HCT116 (cell line): ENCODE measurements at regions not wholly inside any gene's neighbourhood (a gene's known extent, or its start where the extent isn't known, plus 50 kb on each side); places are given as distances from the start of the nearest gene placed in this dataset.

Experiments used
- ATAC-seq: fragments of 200-7000 bp; cut with Tn5 transposase; 2 replicates; pipeline ENCODE4 v1.9.1; 2020; ENCODE audit warnings: mild to moderate bottlenecking, moderate library complexity
- BruUV-seq: library from RNA; stranded (reverse); fragments of 400-500 nt; replicated peaks from 2 replicates; lab custom pipeline; 2021; lab: Mats Ljungman, UMichigan
- CTCF ChIA-PET: fragments of 300-600 bp; sonication (Branson Sonifier 250); formaldehyde crosslinking; loops from one replicate; lab custom pipeline; 2021; ENCODE audit warnings: antibody characterized with exemption; lab: Charles Lee
- POLR2A ChIA-PET: fragments of 300-600, 350-600 bp; sonication (Branson Sonifier 250); formaldehyde crosslinking; loops from one replicate; lab custom pipeline; 2021; ENCODE audit warnings: antibody characterized with exemption; lab: Charles Lee
- RAD21 ChIA-PET, 2 experiments: fragments of 300-600 bp; sonication (Branson Sonifier 250); formaldehyde crosslinking; loops; one replicate each; lab custom pipeline; 2023; ENCODE audit warnings: low total read pairs in 2 of 2; ENCODE audit not compliant: uncharacterized antibody in 2 of 2, unreplicated experiment in 2 of 2, low non-redundant PET in 1 of 2; lab: Charles Lee
- DNase-seq: peaks from one replicate; pipeline ENCODE4 v3.0.0-alpha.2; 2010; ENCODE audit warnings: low read depth, low spot score
- H2AFZ ChIP-seq: fragments of 200-600 bp; shearing (Covaris generic), sonication (generic); 2 replicates; pipeline ENCODE4 v1.6.1; 2017; ENCODE audit warnings: low read depth, mixed run types, mixed read lengths, antibody characterized with exemption, low read length; ENCODE audit not compliant: poor library complexity, severe bottlenecking
- H3K27ac ChIP-seq: 2 replicates; pipeline ENCODE4 v1.5.1; 2012; ENCODE audit warnings: low read depth, low read length
- H3K27me3 ChIP-seq: fragments of 200-600 bp; sonication (generic); 2 replicates; pipeline ENCODE4 v1.6.1; 2016; ENCODE audit warnings: mixed run types, low read length, mixed read lengths; ENCODE audit not compliant: insufficient read depth
- H3K36me3 ChIP-seq, 2 experiments: fragments of 200-500 bp in 1 of 2; fragments of 200-600 bp in 1 of 2; sonication (Bioruptor generic) in 1 of 2; sonication (generic) in 1 of 2; 2 replicates each; pipeline versions ENCODE4 v1.5.1 to v1.6.1; 2014 to 2016; ENCODE audit warnings: low read length in 2 of 2, inconsistent platforms in 1 of 2, mixed read lengths in 1 of 2, mixed run types in 1 of 2; ENCODE audit not compliant: insufficient read depth in 2 of 2, control insufficient read depth in 1 of 2
- H3K4me1 ChIP-seq, 2 experiments: fragments of 200-600 bp in 1 of 2; sonication (generic) in 1 of 2; 2 replicates each; pipeline versions ENCODE4 v1.5.1 to v1.6.1; 2012 to 2017; ENCODE audit warnings: low read length in 2 of 2, inconsistent platforms in 1 of 2, mild to moderate bottlenecking in 1 of 2, mixed read lengths in 1 of 2, mixed run types in 1 of 2, moderate library complexity in 1 of 2; ENCODE audit not compliant: insufficient read depth in 2 of 2, control insufficient read depth in 1 of 2
- H3K4me2 ChIP-seq: fragments of 200-600 bp; sonication (generic); 2 replicates; pipeline ENCODE4 v1.6.1; 2017; ENCODE audit warnings: mixed run types, low read length, mixed read lengths
- H3K4me3 ChIP-seq, 2 experiments: fragments of 200-600 bp in 1 of 2; sonication (generic) in 1 of 2; replicated peaks in 1 of 2; 2 replicates each; pipeline ENCODE4 v1.5.1; 2011 to 2016; ENCODE audit warnings: low read length in 2 of 2, control low read depth in 1 of 2, low read depth in 1 of 2, mild to moderate bottlenecking in 1 of 2, mixed read lengths in 1 of 2, mixed run types in 1 of 2
- H3K79me2 ChIP-seq: fragments of 200-600 bp; sonication (generic); 2 replicates; pipeline ENCODE4 v1.6.1; 2017; ENCODE audit warnings: mild to moderate bottlenecking, mixed run types, low read length, moderate library complexity, mixed read lengths; ENCODE audit not compliant: insufficient read depth
- H3K9ac ChIP-seq: fragments of 200-600 bp; sonication (generic); 2 replicates; pipeline ENCODE4 v1.6.1; 2016; ENCODE audit warnings: low read length, mixed read lengths
- H3K9me2 ChIP-seq: fragments of 200-600 bp; sonication (generic), shearing (Covaris generic); 2 replicates; pipeline ENCODE4 v1.6.1; 2017; ENCODE audit warnings: mixed run types, mild to moderate bottlenecking, moderate library complexity; ENCODE audit not compliant: insufficient read depth
- H3K9me3 ChIP-seq, 2 experiments: fragments of 200-500 bp in 1 of 2; fragments of 200-600 bp in 1 of 2; sonication (Bioruptor generic) in 1 of 2; sonication (generic) in 1 of 2; 2 replicates each; pipeline ENCODE4 v1.6.1; 2014 to 2017; ENCODE audit warnings: low read length in 2 of 2, mixed read lengths in 2 of 2, inconsistent platforms in 1 of 2, low read depth in 1 of 2, mild to moderate bottlenecking in 1 of 2, mixed run types in 1 of 2, moderate library complexity in 1 of 2; ENCODE audit not compliant: control insufficient read depth in 1 of 2, insufficient read depth in 1 of 2
- H4K20me1 ChIP-seq: fragments of 200-600 bp; sonication (generic), shearing (Covaris generic); 2 replicates; pipeline ENCODE4 v1.6.1; 2017; ENCODE audit warnings: mixed run types, mild to moderate bottlenecking, moderate library complexity; ENCODE audit not compliant: insufficient read depth
- CBX3 ChIP-seq: IDR thresholded peaks from 2 replicates; pipeline ENCODE4 v1.6.1; 2012; ENCODE audit warnings: low read depth
- CTCF ChIP-seq, 3 experiments: fragments of 200-600 bp in 1 of 3; sonication (generic) in 1 of 3; IDR thresholded peaks in 2 of 3; conservative IDR thresholded peaks in 1 of 3; 2 replicates each; pipeline ENCODE4 v1.5.1; 2012 to 2017; ENCODE audit warnings: low read depth in 2 of 3, low read length in 2 of 3, antibody characterized with exemption in 1 of 3, borderline replicate concordance in 1 of 3, control low read depth in 1 of 3, mild to moderate bottlenecking in 1 of 3, mixed read lengths in 1 of 3, mixed run types in 1 of 3, moderate library complexity in 1 of 3; ENCODE audit not compliant: insufficient read depth in 1 of 3
- EGR1 ChIP-seq: IDR thresholded peaks from 2 replicates; pipeline ENCODE4 v1.6.1; 2012; ENCODE audit warnings: low read depth
- EZH2phosphoT487 ChIP-seq: fragments of 200-600 bp; IDR thresholded peaks from 2 replicates; pipeline ENCODE4 v1.6.1; 2018; ENCODE audit warnings: antibody characterized with exemption, borderline replicate concordance
- JUND ChIP-seq: IDR thresholded peaks from 2 replicates; pipeline ENCODE4 v1.6.1; 2012
- POLR2A ChIP-seq: IDR thresholded peaks from 2 replicates; pipeline ENCODE4 v1.7.0; 2011; ENCODE audit warnings: borderline replicate concordance; ENCODE audit not compliant: insufficient read depth, insufficient read length; ENCODE audit errors: extremely low read depth
- RAD21 ChIP-seq: IDR thresholded peaks from 2 replicates; pipeline ENCODE4 v1.6.1; 2012; ENCODE audit warnings: low read depth, mild to moderate bottlenecking
- REST ChIP-seq: IDR thresholded peaks from 2 replicates; pipeline ENCODE4 v1.6.1; 2012; ENCODE audit warnings: low read depth
- SIN3A ChIP-seq: IDR thresholded peaks from 2 replicates; pipeline ENCODE4 v1.6.1; 2012; ENCODE audit warnings: low read depth
- TCF7L2 ChIP-seq: IDR thresholded peaks from 2 replicates; pipeline ENCODE4 v1.7.0; 2011; ENCODE audit warnings: borderline replicate concordance, inconsistent platforms; ENCODE audit not compliant: insufficient read depth, insufficient read length; ENCODE audit errors: extremely low read depth
- ZNF274 ChIP-seq: fragments of 200-500 bp; sonication (Bioruptor generic); IDR thresholded peaks from 2 replicates; pipeline ENCODE4 v1.6.1; 2014; ENCODE audit warnings: mild to moderate bottlenecking, low read depth, low read length, inconsistent platforms
- intact Hi-C: fragments of 100-400 bp; cut with micrococcal nuclease; formaldehyde crosslinking; loops from 2 replicates; pipeline ENCODE4 v1.10.0; 2022
- TF ChIP-seq, protein P1 (sequence below): IDR thresholded peaks from 2 replicates; pipeline ENCODE4 v1.6.1; 2012
- TF ChIP-seq, protein P2 (sequence below): IDR thresholded peaks from 2 replicates; pipeline ENCODE4 v1.6.1; 2012

DNA sequence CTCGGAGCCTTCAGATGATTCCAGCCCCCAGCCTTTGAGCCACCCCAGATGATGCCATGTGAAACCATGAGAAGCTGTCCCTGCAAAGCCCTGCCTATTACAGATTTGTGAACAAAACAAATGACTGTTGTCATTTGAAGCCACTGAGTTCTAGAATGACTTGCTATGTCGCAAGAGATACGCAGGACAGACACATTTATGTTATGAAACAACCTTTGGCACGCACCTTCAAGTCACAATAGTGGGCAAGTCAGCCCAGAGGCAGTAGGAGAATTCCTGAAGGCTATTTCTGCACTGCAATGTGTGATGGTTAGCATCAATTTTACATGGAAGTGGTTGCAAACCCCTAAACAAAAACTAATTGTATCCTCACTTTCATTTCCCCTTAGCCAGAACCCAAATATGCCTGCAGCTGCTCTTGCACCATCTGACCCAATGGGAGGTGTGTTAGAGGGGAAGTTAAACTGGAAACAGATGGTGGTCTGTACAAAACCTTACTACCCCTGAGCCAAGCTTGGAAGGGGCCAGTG lies 174.4 kb upstream of the ATP6AP2 start:
- no peak overlapping the region for H3K27ac ChIP-seq
- CTCF ChIA-PET, result no interaction called here
- no TSS peak for BruUV-seq
- H3K9ac ChIP-seq, result no peak overlapping the region
- TF ChIP-seq ZNF274 (no peak), CBX3 (no peak), RAD21 (no peak), POLR2A (no peak), EGR1 (no peak), JUND (no peak), SIN3A (no peak)
- TF ChIP-seq, protein P1, sequence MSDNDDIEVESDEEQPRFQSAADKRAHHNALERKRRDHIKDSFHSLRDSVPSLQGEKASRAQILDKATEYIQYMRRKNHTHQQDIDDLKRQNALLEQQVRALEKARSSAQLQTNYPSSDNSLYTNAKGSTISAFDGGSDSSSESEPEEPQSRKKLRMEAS, result no peak
- TF ChIP-seq, protein P2, sequence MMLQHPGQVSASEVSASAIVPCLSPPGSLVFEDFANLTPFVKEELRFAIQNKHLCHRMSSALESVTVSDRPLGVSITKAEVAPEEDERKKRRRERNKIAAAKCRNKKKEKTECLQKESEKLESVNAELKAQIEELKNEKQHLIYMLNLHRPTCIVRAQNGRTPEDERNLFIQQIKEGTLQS, result no peak
- TF ChIP-seq, all 23 proteins: peak for 0
- Histone ChIP-seq H3K79me2 (no peaks in the 10 kb centered on the region), H3K9me3 (no peaks in the 10 kb centered on the region), H3K4me3 (no peak overlapping the region), H3K4me2 (no peak overlapping the region), H2AFZ (no peak overlapping the region), H3K27me3 (no peaks in the 10 kb centered on the region), H3K4me1 (peaks cover 0 to 8% of the 10 kb centered on the region in 2 experiments; a peak in 1 of 4 replicates), H3K36me3 (no peaks in the 10 kb centered on the region), H3K9me2 (no peaks in the 10 kb centered on the region), H4K20me1 (no peaks in the 10 kb centered on the region)
- RAD21 ChIA-PET, result no interaction called here
- POLR2A ChIA-PET, result no interaction called here
- ATAC-seq (no peak), DNase-seq (no peak)
- intact Hi-C loops, result no loop called here

- no peak for ATAC-seq
- Histone ChIP-seq H3K79me2 (no peaks in the 10 kb centered on the region), H3K9me2 (no peaks in the 10 kb centered on the region), H3K27ac (no peak overlapping the region), H3K4me1 (peaks cover 0 to 8% of the 10 kb centered on the region in 2 experiments; a peak in 1 of 4 replicates), H3K4me3 (no peak overlapping the region), H3K36me3 (no peaks in the 10 kb centered on the region), H3K27me3 (no peaks in the 10 kb centered on the region), H3K9me3 (no peaks in the 10 kb centered on the region), H3K9ac (no peak overlapping the region), H2AFZ (no peak overlapping the region), H4K20me1 (no peaks in the 10 kb centered on the region), H3K4me2 (no peak overlapping the region)
- ChIA-PET RAD21 (no interaction called here), CTCF (no interaction called here), POLR2A (no interaction called here)
- intact Hi-C loops, result no loop called here
- no peak for DNase-seq
- BruUV-seq, result no TSS peak
- TF ChIP-seq JUND (no peak), CTCF (IDR thresholded peaks at IDR 0.05 in 2 of 3, conservative IDR thresholded peaks at IDR 0.05 in 1 of 3; ENCODE audit: borderline replicate concordance in 1 of 3, insufficient read depth in 1 of 3, low read depth in 2 of 3, low read length in 2 of 3) (no peak), TCF7L2 (no peak), REST (no peak), EZH2phosphoT487 (no peak), SIN3A (no peak)
Observed at GRCh38 chrX:40405399-40405798, 175.4 kb upstream of the ATP6AP2 start.
